HG03575 (cell line): ENCODE measurements at regions not wholly inside any gene's neighbourhood (a gene's known extent, or its start where the extent isn't known, plus 50 kb on each side); places are given as distances from the start of the nearest gene placed in this dataset.
"Not testable (repeated sequence)": the region's sequence is repeated elsewhere in the genome, so short reads cannot be mapped to it uniquely, and the experiment has no call there.

ENCODE experiments used
- ATAC-seq: cut with Tn5 transposase; IDR thresholded peaks from one replicate; pipeline ENCODE4 v1.9.1; 2021; ENCODE audit not compliant: unreplicated experiment, insufficient number of reproducible peaks, low FRiP score; ENCODE audit errors: extremely low read depth

- not testable (repeated sequence) for ATAC-seq
Observed at GRCh38 chr7:153410997-153411642, 641.1 kb upstream of the DPP6 start.

GRCh38 chr7:153412114-153412823, 639.9 kb upstream of the DPP6 start:
- ATAC-seq: not testable (repeated sequence)

- not testable (repeated sequence) for ATAC-seq
Observed at GRCh38 chr7:153412824-153413198, 639.4 kb upstream of the DPP6 start.

GRCh38 chr7:153413199-153413539, 639.0 kb upstream of the DPP6 start:
- ATAC-seq: no peak

- ATAC-seq: no peak
Observed at GRCh38 chr7:153413540-153414287, 638.5 kb upstream of the DPP6 start.

GRCh38 chr7:153414288-153414629, 637.9 kb upstream of the DPP6 start:
- ATAC-seq: no peak

DNA sequence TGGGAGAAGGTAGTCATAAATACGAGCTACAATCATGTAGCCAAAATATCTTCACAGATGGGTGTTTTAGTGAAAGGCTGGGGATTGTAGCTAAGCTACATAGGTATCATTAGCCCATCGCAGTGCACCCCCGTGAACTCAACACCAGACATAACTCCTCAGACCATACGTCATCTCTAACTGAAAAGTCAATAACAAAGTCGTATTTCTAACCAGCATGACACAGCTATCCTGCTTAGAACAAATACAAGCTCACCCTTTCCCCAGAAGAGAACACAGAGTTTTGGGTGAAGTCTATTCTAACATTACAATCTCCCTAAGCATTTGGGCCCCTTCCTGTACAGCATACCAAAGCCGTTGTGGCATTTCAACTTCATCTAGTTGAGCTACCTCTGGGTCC, 636.6 kb upstream of the DPP6 start:
- no peak for ATAC-seq

DNA sequence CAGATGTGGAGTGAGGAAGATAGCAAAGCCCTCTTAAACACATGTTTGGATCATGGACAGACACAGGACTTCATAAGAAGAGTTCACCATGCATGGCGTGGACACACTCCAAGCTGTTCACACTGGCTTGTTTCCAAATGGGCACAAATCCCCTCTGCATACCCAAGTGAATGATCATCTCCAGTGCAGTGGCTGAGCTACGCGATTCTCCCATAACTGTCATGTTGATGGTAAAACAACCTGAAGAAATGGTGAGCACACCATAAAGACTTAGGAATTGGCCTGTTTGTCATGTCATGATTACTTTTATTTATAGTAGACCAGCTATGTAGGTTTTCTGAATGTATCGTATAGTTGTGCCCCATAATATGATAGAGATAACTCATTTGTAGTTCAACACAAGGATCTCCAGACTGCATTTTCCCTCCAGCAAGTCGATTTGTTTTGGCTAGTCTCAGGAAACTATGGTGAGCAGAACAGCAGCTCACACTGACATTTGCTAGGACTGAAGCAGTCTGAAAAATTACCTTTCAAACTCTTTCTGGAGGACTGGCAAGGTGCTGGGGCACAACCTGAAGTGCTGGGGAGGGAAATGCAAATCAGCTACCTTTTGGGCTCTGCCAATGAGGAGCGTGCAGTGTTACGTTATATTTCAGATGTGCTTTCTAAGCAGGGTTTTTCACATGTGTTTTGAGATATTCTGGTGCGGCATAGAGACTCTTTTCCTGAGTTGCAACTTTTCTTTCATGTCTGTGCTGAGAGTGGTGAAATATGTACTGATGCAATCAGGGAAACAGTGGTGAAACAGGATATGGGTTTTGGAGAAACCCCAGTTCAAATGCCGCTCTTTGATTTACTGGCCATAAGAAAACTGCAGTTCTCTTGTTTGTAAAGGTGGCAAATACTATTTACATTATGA, 629.6 kb upstream of the DPP6 start:
- ATAC-seq: no peak

DNA sequence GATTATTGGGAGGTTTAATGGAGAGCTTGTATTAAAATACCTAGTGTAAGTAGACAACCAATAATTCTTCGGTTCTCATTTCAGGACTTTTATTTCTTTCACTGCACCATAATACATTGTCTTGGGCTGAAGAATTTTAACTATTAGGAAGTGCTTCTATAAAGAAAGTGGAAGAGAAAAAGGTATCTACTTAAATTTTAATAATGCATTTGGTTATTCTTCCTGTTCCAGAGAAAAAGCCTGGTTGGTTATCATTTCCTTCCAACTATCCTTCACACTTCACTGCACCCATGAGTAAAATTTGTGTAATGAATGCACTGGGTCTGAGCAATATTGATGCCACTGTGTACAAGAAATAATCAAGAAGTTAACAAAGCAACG, 629.0 kb upstream of the DPP6 start:
- no peak for ATAC-seq

DNA sequence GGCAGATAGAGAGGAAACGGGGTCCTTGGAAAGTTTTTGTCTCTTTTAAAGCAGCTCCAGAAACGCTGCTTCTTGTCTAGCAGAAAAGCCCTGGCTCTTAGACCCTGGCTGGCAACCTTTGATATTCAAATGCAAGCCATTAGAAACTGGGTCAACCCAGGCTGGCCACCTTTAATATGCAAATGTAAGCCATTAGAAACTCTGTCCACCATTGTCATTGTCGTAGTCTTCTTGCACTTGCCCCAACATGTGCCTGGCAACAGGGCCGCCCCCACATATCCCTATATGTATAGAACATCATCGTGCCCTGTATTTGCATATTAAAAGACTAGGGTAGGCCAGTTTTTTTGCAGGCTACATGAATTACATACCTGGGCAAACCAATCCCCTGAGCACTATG, 621.3 kb upstream of the DPP6 start:
- ATAC-seq: no peak

DNA sequence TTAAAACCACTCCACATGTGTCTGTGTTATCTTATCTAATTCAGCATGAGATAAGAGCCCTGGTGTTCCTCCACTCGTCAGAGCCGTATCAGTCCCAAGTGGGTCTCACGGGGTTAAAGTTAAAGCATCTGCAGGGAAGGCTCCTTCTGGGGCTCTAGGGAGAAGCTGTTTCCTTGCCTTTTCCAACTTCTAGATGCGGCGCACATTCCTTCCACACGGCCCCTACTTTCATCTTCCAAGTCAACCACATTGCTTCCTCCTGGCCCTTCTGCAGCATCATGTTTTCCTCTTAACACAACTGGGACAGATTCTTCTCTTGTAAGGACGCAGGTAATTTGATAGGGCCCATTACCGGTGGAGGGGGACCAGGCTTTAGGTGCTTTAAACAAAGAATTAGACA, 620.1 kb upstream of the DPP6 start:
- ATAC-seq: no peak

GRCh38 chr7:153433223-153433622, 619.0 kb upstream of the DPP6 start:
- ATAC-seq: no peak

GRCh38 chr7:153440715-153441114, 611.5 kb upstream of the DPP6 start:
- ATAC-seq: no peak

DNA sequence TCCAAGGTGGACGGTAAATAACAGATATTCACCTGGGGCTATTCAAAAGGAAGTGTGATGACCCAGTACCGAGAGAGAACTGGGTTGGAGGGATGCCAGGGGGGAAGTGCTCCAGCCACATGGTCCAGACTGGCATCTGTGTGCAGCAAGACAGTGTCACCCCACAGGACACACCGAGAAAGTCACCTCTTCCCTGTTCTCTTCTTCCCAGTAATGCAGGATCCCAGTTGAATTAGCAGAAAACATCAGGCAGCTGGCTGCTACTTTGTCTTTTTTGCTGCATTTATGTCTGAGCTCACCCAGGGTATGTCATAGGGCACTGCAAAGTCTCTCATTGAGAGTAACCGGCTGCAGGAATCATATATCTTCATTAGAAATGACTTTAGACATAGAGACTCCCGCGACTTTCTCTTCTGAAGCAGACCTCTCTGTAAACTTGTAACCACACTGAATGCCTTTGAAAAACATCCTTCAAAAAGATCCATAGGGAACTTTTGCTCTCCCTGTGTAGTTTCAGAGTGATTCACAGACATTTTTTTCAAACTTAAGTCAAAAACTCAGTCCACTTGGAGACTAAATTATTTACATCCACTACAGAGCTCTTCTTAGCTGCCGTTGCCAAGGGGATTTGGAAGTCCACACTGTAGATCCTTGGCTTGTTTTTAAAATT, 609.0 kb upstream of the DPP6 start:
- ATAC-seq: no peak

DNA sequence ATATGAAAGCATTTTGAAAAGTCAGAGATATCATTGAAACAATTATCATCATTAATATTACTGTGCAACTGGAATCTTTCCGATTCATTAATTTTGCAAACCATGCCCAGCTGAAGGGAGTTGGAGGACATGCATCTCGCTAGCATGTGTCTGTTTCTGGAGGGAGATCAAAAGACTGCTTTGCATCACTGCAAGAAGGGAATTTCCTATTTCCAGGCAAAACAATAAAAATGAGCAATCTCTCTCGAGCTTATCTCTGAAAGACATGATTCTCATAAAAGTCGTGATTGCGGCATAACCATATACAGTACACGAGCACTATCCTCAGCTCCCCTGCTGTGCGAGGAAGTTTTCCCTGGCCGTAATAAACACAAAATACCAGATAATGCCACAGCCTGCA, 607.6 kb upstream of the DPP6 start:
- no peak for ATAC-seq

DNA sequence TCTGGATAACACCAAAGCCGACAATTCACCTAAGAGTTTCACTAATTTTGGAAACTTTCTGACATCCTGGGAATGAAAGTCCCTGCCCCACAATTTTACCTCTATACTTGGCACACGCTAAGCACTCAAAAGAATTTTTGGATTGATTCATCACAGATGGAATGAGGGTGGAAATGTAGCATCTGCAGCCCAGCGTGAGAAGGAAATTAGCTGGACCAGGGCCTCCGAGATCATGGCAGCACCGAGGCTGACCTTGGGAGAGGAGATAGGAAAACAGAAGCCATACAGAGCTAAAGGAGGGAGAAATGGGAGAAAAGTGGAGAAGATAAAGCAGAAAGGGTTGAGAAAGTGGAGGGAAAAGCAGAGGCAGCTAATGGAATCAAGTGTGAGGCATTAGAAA, 606.6 kb upstream of the DPP6 start:
- ATAC-seq: no peak

DNA sequence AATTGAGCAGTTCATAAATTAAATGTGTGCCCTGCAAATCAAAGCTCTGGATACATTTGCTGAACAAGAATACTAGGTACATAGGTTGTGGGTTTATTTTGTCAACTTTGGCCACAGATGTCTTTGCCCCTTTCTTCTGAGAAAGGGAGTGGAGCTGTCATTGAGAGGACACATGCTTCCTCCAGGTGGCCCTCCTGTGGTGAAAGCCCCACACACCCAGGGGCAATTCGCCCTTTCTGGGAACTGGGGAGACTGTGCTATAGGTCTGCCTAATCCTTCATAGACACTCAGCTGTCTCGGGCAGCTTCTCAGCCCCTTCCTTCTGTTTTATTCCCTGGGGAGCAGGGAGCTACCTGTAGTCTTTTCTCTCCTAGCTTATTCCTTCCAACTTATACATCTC, 605.7 kb upstream of the DPP6 start:
- ATAC-seq: no peak

DNA sequence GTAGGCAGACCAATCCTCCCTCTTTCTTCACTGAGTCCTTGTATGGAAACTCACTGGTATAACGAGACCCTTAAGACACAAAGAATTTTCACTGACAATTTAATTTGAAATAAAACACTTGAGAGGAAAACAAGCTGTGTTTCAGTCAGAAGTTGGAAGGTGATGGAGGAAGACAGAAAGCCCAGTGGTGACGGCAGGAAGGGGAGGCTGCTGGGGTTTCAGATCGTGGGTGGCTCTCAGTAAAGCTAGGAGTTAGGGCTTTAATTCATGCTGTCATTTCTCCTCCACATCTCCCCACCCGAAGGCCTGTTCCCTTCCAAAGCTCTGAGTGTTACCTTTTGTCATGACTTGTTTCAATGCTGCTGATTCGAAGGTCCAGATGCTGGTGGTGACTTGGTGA, 605.2 kb upstream of the DPP6 start:
- no peak for ATAC-seq

DNA sequence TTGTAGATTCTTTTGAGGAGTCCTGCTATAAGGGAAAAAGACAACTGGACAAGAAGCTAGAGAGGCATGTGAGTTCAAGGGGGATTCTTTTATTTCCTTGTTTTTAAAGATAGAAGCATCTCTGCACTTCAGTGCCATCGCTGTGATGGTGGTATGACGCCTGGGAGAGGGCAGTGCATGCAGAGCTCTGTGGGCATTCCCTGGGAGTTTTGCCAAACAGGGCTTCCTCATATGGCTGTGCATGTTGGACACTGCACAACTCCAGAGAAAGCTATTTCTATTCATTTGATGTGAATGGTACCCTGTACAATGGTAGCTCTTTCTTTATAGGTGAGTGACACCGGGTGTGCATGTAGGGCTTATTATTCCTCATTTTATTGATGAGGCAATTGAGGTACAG, 599.5 kb upstream of the DPP6 start:
- ATAC-seq: no peak
